Breast epithelium (tissue), 4 donors: ENCODE measurements at regions not wholly inside any gene's neighbourhood (a gene's known extent, or its start where the extent isn't known, plus 50 kb on each side); places are given as distances from the start of the nearest gene placed in this dataset.

Source experiments
- DNase-seq, 2 donors: peaks; one replicate each; pipeline ENCODE4 v3.0.0-alpha.2; 2019; ENCODE audit warnings: low spot score in 2 of 2
- H3K27ac ChIP-seq, 2 donors: fragments of 200-600 bp; sonication (generic) in 1 of 2; one replicate each; pipeline ENCODE4 v1.5.1; 2016 to 2019; ENCODE audit warnings: mild to moderate bottlenecking in 1 of 2
- H3K27me3 ChIP-seq, 2 donors: fragments of 200-600 bp; sonication (generic) in 1 of 2; one replicate each; pipeline versions ENCODE4 v1.5.1 to v1.6.0; 2017 to 2019; ENCODE audit warnings: control low read depth in 1 of 2, mild to moderate bottlenecking in 1 of 2
- H3K36me3 ChIP-seq: fragments of 200-600 bp; one replicate; pipeline ENCODE4 v1.5.1; 2019
- H3K4me1 ChIP-seq, 2 donors: fragments of 200-600 bp; sonication (generic); one replicate each; pipeline ENCODE4 v1.5.1; 2016 to 2019; ENCODE audit warnings: control low read depth in 1 of 2
- H3K4me3 ChIP-seq, 3 donors: fragments of 200-600 bp; sonication (generic); 1 replicate in 2 of 3; 2 replicates in 1 of 3; pipeline ENCODE4 v1.5.1; 2016 to 2019; ENCODE audit warnings: mild to moderate bottlenecking in 3 of 3, moderate library complexity in 2 of 3
- H3K9me3 ChIP-seq, 2 donors: fragments of 200-600 bp; sonication (generic) in 1 of 2; one replicate each; pipeline ENCODE4 v1.5.1; 2016 to 2019; ENCODE audit warnings: control low read depth in 1 of 2
- POLR2A ChIP-seq: fragments of 450-650 bp; IDR thresholded peaks from one replicate; pipeline ENCODE4 v1.6.1; 2016; ENCODE audit warnings: antibody characterized with exemption, mild to moderate bottlenecking, moderate library complexity
- POLR2AphosphoS5 ChIP-seq, 3 donors: sonication (generic); formaldehyde crosslinking; IDR thresholded peaks; one replicate each; pipeline ENCODE4 v1.6.1; 2017; ENCODE audit warnings: antibody characterized with exemption in 3 of 3
- intact Hi-C: fragments of 100-400 bp; cut with DNase I; formaldehyde crosslinking; loops from one replicate; pipeline ENCODE4 v1.15.1; 2023; ENCODE audit warnings: low total_unique reads
- TF ChIP-seq, protein P1 (sequence below), 3 donors: fragments of 450-650 bp; IDR thresholded peaks; one replicate each; pipeline ENCODE4 v1.5.1; 2016 to 2017; ENCODE audit warnings: antibody characterized with exemption in 3 of 3, mild to moderate bottlenecking in 3 of 3, moderate library complexity in 3 of 3

DNA sequence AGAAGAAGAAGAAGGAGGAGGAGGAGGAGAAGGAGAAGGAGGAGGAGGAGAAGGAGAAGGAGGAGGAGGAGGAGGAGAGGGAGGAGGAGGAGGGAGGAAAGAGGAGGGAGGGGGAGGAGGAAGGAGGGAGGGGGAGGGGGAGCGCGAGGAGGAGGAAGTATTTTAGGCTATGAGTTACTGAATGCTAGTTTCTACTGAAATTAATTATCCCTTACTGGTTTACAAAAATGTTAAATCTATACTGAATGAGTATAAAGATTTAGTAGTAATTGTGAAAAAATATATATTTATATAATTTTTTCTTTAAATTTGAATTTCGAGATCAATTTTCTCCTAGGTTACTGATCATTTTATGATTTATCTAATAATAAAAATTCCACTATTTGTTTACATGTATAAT, 1769.0 kb upstream of the NUDT12 start:
- Histone ChIP-seq H3K4me3 (no peak overlapping the region), H3K36me3 (no peaks in the 10 kb centered on the region), H3K27me3 (no peaks in the 10 kb centered on the region), H3K9me3 (no peaks in the 10 kb centered on the region), H3K27ac (no peak overlapping the region), H3K4me1 (no peaks in the 10 kb centered on the region)
- intact Hi-C loops: no loop called here
- no peak for DNase-seq
- TF ChIP-seq, protein P1, sequence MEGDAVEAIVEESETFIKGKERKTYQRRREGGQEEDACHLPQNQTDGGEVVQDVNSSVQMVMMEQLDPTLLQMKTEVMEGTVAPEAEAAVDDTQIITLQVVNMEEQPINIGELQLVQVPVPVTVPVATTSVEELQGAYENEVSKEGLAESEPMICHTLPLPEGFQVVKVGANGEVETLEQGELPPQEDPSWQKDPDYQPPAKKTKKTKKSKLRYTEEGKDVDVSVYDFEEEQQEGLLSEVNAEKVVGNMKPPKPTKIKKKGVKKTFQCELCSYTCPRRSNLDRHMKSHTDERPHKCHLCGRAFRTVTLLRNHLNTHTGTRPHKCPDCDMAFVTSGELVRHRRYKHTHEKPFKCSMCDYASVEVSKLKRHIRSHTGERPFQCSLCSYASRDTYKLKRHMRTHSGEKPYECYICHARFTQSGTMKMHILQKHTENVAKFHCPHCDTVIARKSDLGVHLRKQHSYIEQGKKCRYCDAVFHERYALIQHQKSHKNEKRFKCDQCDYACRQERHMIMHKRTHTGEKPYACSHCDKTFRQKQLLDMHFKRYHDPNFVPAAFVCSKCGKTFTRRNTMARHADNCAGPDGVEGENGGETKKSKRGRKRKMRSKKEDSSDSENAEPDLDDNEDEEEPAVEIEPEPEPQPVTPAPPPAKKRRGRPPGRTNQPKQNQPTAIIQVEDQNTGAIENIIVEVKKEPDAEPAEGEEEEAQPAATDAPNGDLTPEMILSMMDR (IDR thresholded peaks at IDR 0.05): no peak
- TF ChIP-seq POLR2AphosphoS5 (IDR thresholded peaks at IDR 0.05) (no peak), POLR2A (no peak)

DNA sequence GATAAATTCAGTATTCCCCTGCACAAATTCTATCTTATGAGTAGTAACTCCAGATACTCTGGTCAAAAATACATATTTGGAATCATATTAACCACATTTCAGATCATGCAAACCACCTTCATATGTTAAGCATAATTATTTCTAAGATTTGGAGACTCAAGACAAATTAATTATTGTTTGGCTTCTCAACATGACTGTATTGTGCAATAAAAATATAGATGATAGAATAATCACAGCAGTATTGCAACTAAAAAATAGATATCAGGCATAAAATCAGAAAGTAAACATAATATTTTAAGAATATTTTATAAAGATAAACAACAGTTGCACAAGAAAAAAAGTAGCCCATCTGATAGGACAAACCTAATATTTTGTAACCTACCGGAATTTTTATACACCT, 1767.6 kb upstream of the NUDT12 start:
- no peak overlapping the region for H3K27ac ChIP-seq

DNA sequence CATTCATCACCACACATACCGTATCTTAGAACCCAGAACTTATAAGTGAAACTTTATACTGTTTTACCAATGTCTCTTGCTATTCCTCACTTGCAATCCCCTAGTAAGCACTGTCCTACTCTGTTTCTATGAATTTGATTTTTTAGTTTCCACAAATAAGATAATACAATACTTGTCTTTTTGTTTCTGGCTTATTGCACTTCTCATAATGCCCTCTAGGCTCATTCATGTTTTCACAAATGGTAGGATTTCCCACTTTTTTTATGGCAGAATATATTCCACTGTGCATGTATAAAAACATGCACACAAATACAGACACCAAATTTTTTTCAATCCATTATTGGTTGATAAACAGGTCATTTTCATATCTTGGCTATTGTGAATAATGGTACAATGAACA, 1742.3 kb upstream of the NUDT12 start:
- Histone ChIP-seq H3K36me3 (no peaks in the 10 kb centered on the region), H3K4me3 (no peak overlapping the region), H3K4me1 (no peaks in the 10 kb centered on the region), H3K27ac (no peak overlapping the region), H3K27me3 (no peaks in the 10 kb centered on the region), H3K9me3 (no peaks in the 10 kb centered on the region)
- TF ChIP-seq POLR2AphosphoS5 (IDR thresholded peaks at IDR 0.05) (no peak), POLR2A (no peak)
- TF ChIP-seq, protein P1 (IDR thresholded peaks at IDR 0.05): no peak
- DNase-seq: no peak
- intact Hi-C loops: loop anchor here (5.0 kb wide), 1 partner anchor 578 kb away; no protein-coding TSS in a partner anchor

More for the DNA sequence above, 1767.6 kb upstream of the NUDT12 start:
- Histone ChIP-seq H3K36me3 (no peaks in the 10 kb centered on the region), H3K4me3 (no peak overlapping the region), H3K9me3 (no peaks in the 10 kb centered on the region), H3K27me3 (no peaks in the 10 kb centered on the region), H3K4me1 (no peaks in the 10 kb centered on the region)
- TF ChIP-seq POLR2AphosphoS5 (IDR thresholded peaks at IDR 0.05): no peak
- TF ChIP-seq POLR2A: no peak
- TF ChIP-seq, protein P1 (IDR thresholded peaks at IDR 0.05): no peak
- intact Hi-C loops: no loop called here
- no peak for DNase-seq

DNA sequence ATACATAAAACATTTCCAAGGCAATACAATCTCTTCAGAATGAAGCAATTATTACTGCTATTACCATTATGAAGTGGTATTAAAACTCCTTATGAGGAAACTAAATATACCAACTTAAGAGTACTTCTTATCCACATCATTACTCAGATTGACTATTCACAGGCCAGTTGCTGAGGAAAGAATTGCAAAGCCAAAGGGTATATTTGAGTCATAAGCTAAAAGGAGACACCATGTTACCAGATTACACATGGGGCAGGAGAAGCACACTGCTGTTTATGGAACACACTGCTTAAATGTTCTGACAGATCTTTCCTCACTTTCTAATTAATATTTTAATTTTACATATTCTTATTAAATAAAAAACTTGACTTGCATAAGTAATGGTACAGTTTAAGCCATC, 1726.4 kb upstream of the NUDT12 start:
- intact Hi-C loops: loop anchor here (5.0 kb wide), 1 partner anchor 553 kb away; no protein-coding TSS in a partner anchor
- H3K36me3 ChIP-seq: no peaks in the 10 kb centered on the region
- no peak overlapping the region for H3K27ac ChIP-seq
- no peak overlapping the region for H3K4me3 ChIP-seq
- H3K27me3 ChIP-seq: no peaks in the 10 kb centered on the region
- TF ChIP-seq, protein P1 (IDR thresholded peaks at IDR 0.05): no peak
- TF ChIP-seq POLR2A (no peak), POLR2AphosphoS5 (IDR thresholded peaks at IDR 0.05) (no peak)
- DNase-seq: no peak
- no peaks in the 10 kb centered on the region for H3K9me3 ChIP-seq
- no peaks in the 10 kb centered on the region for H3K4me1 ChIP-seq

DNA sequence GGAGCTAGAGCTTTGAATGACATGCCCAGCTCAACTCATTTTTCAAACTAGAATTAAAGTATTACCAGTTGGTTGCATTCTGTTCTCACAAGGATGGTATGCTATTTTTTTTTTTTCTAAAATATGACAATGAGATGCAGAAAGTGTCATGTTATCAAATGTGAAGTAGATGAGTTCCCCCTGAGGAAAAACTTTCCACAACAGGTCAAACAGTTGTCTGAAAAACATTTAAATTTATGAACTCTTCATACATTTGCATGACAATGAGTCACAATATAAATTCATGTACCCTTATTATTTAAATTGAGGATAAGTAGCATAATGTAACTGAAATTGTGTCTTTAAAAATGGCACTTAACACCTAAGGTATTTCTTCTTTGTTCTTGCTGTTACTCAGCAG, 1720.5 kb upstream of the NUDT12 start:
- Histone ChIP-seq H3K27ac (no peak overlapping the region), H3K36me3 (no peaks in the 10 kb centered on the region), H3K9me3 (no peaks in the 10 kb centered on the region), H3K27me3 (no peaks in the 10 kb centered on the region), H3K4me3 (no peak overlapping the region), H3K4me1 (no peaks in the 10 kb centered on the region)
- no peak for DNase-seq
- intact Hi-C loops: no loop called here
- TF ChIP-seq POLR2AphosphoS5 (IDR thresholded peaks at IDR 0.05) (no peak), POLR2A (no peak)
- TF ChIP-seq, protein P1 (IDR thresholded peaks at IDR 0.05): no peak
